H7 (cell line): ENCODE measurements at regions not wholly inside any gene's neighbourhood (a gene's known extent, or its start where the extent isn't known, plus 50 kb on each side); places are given as distances from the start of the nearest gene placed in this dataset.

Source experiments
- DNase-seq: peaks from one replicate; pipeline ENCODE4 v3.0.0; 2012
- H3K27me3 ChIP-seq: 2 replicates; pipeline ENCODE4 v1.6.0; 2011; ENCODE audit warnings: mild to moderate bottlenecking, low read length; ENCODE audit not compliant: control insufficient read depth, insufficient read depth
- H3K36me3 ChIP-seq: replicated peaks from 2 replicates; pipeline ENCODE4 v1.5.1; 2011; ENCODE audit warnings: low read length; ENCODE audit not compliant: control insufficient read depth, insufficient read depth
- H3K4me3 ChIP-seq: 2 replicates; pipeline ENCODE4 v1.5.1; 2011; ENCODE audit warnings: low read depth, mild to moderate bottlenecking, control low read depth, low read length, moderate library complexity; ENCODE audit not compliant: insufficient read depth

- Histone ChIP-seq H3K27me3 (no peaks in the 10 kb centered on the region), H3K36me3 (no peaks in the 10 kb centered on the region), H3K4me3 (no peak overlapping the region)
- no peak for DNase-seq
These were observed 172.3 kb upstream of the GRIP1 start for GRCh38 chr12:66851134-66851533.

GRCh38 chr12:66852091-66852490 lies 173.2 kb upstream of the GRIP1 start:
- no peaks in the 10 kb centered on the region for H3K27me3 ChIP-seq
- H3K36me3 ChIP-seq: no peaks in the 10 kb centered on the region
- H3K4me3 ChIP-seq: no peak overlapping the region
- no peak for DNase-seq

GRCh38 chr12:66852765-66853164 lies 173.9 kb upstream of the GRIP1 start:
- no peak for DNase-seq
- Histone ChIP-seq H3K36me3 (no peaks in the 10 kb centered on the region), H3K27me3 (no peaks in the 10 kb centered on the region), H3K4me3 (no peak overlapping the region)

GRCh38 chr12:66859751-66860440 lies 181.0 kb upstream of the GRIP1 start:
- H3K27me3 ChIP-seq: no peaks in the 10 kb centered on the region
- DNase-seq: no peak
- no peaks in the 10 kb centered on the region for H3K36me3 ChIP-seq
- H3K4me3 ChIP-seq: no peak overlapping the region

GRCh38 chr12:66860752-66861750 lies 182.2 kb upstream of the GRIP1 start:
- H3K4me3 ChIP-seq: no peak overlapping the region
- no peaks in the 10 kb centered on the region for H3K36me3 ChIP-seq
- DNase-seq: no peak
- H3K27me3 ChIP-seq: no peaks in the 10 kb centered on the region

- H3K36me3 ChIP-seq: no peaks in the 10 kb centered on the region
- no peaks in the 10 kb centered on the region for H3K27me3 ChIP-seq
- H3K4me3 ChIP-seq: no peak overlapping the region
- DNase-seq: no peak
These were observed 183.6 kb upstream of the GRIP1 start for GRCh38 chr12:66862356-66862985.

- Histone ChIP-seq H3K36me3 (no peaks in the 10 kb centered on the region), H3K27me3 (no peaks in the 10 kb centered on the region), H3K4me3 (no peak overlapping the region)
- DNase-seq: no peak
These were observed 184.4 kb upstream of the GRIP1 start for GRCh38 chr12:66863276-66863675.

- H3K36me3 ChIP-seq: no peaks in the 10 kb centered on the region
- no peak for DNase-seq
These were observed 199.0 kb upstream of the GRIP1 start for GRCh38 chr12:66877925-66878324.

GRCh38 chr12:66879409-66879808 lies 200.5 kb upstream of the GRIP1 start:
- no peak for DNase-seq
- Histone ChIP-seq H3K27me3 (no peaks in the 10 kb centered on the region), H3K36me3 (no peaks in the 10 kb centered on the region), H3K4me3 (no peak overlapping the region)

More at GRCh38 chr12:66877925-66878324, 199.0 kb upstream of the GRIP1 start:
- Histone ChIP-seq H3K4me3 (no peak overlapping the region), H3K27me3 (no peaks in the 10 kb centered on the region)

GRCh38 chr12:66881386-66881785 lies 202.5 kb upstream of the GRIP1 start:
- no peak for DNase-seq
- Histone ChIP-seq H3K27me3 (no peaks in the 10 kb centered on the region), H3K36me3 (no peaks in the 10 kb centered on the region), H3K4me3 (no peak overlapping the region)

- no peak overlapping the region for H3K4me3 ChIP-seq
- H3K36me3 ChIP-seq: no peaks in the 10 kb centered on the region
- no peaks in the 10 kb centered on the region for H3K27me3 ChIP-seq
- DNase-seq: no peak
These were observed 205.2 kb upstream of the GRIP1 start for GRCh38 chr12:66884091-66884490.

- H3K36me3 ChIP-seq: no peaks in the 10 kb centered on the region
- DNase-seq: no peak
- H3K4me3 ChIP-seq: no peak overlapping the region
- no peaks in the 10 kb centered on the region for H3K27me3 ChIP-seq
These were observed 206.4 kb upstream of the GRIP1 start for GRCh38 chr12:66885115-66885875.

- H3K27me3 ChIP-seq: no peaks in the 10 kb centered on the region
- no peak overlapping the region for H3K4me3 ChIP-seq
- no peak for DNase-seq
- no peaks in the 10 kb centered on the region for H3K36me3 ChIP-seq
These were observed 217.9 kb upstream of the GRIP1 start for GRCh38 chr12:66896797-66897196.
